IPS-15b (cell line): ENCODE measurements at regions not wholly inside any gene's neighbourhood (a gene's known extent, or its start where the extent isn't known, plus 50 kb on each side); places are given as distances from the start of the nearest gene placed in this dataset.

Experiments
- H3K27me3 ChIP-seq: one replicate; pipeline ENCODE4 v1.6.1; 2013; ENCODE audit warnings: low read length; ENCODE audit not compliant: control insufficient read depth, insufficient read depth
- H3K36me3 ChIP-seq: one replicate; pipeline ENCODE4 v1.6.1; 2013; ENCODE audit warnings: low read length; ENCODE audit not compliant: control insufficient read depth, insufficient read depth
- H3K4me1 ChIP-seq: one replicate; pipeline ENCODE4 v1.6.1; 2013; ENCODE audit warnings: mild to moderate bottlenecking, low read length; ENCODE audit not compliant: control insufficient read depth, insufficient read depth
- H3K4me3 ChIP-seq: one replicate; pipeline ENCODE4 v1.5.1; 2013; ENCODE audit warnings: low read depth, low read length
- H3K9ac ChIP-seq: one replicate; pipeline ENCODE4 v1.6.1; 2013; ENCODE audit warnings: low read depth, mild to moderate bottlenecking, low read length
- H3K9me3 ChIP-seq: one replicate; pipeline ENCODE4 v1.6.1; 2013; ENCODE audit warnings: mild to moderate bottlenecking, low read length; ENCODE audit not compliant: control insufficient read depth, insufficient read depth

- H3K4me1 ChIP-seq, result peaks cover 32% of the 10 kb centered on the region
These were observed 435.1 kb downstream of the EFNB2 start for GRCh38 chr13:106100171-106100919.

DNA sequence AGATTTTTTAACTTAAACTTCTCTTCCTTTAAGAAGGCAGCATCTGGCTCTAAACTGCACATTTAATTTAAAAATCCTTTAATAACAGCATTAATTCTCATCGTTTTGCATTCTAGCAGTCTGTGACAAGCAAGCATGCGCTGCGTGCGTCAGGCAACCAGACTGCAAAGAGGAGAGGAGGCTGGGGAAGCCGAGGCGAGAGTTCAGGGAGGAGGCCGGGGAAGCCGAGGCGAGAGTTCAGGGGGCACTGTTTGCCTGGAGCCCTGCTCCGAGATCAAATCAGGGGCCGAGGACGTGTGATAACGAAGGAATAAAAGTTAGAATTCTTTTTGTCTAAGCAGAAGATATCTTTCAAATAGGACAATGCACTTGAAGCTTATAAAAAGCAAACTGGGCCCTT is 435.7 kb downstream of the EFNB2 start:
- H3K4me3 ChIP-seq, result no peak overlapping the region
- no peak overlapping the region for H3K9ac ChIP-seq

More at GRCh38 chr13:106100171-106100919, 435.1 kb downstream of the EFNB2 start:
- no peak overlapping the region for H3K4me3 ChIP-seq
- H3K9me3 ChIP-seq, result no peaks in the 10 kb centered on the region
- H3K36me3 ChIP-seq, result no peaks in the 10 kb centered on the region
- no peaks in the 10 kb centered on the region for H3K27me3 ChIP-seq
- no peak overlapping the region for H3K9ac ChIP-seq

GRCh38 chr13:106098778-106099177 is 436.7 kb downstream of the EFNB2 start:
- H3K9me3 ChIP-seq, result no peaks in the 10 kb centered on the region
- H3K36me3 ChIP-seq, result no peaks in the 10 kb centered on the region
- no peak overlapping the region for H3K9ac ChIP-seq
- no peaks in the 10 kb centered on the region for H3K27me3 ChIP-seq
- no peak overlapping the region for H3K4me3 ChIP-seq
- peaks cover 32% of the 10 kb centered on the region for H3K4me1 ChIP-seq

More for the DNA sequence above, 435.7 kb downstream of the EFNB2 start:
- Histone ChIP-seq H3K9me3 (no peaks in the 10 kb centered on the region), H3K4me1 (peaks cover 32% of the 10 kb centered on the region), H3K27me3 (no peaks in the 10 kb centered on the region), H3K36me3 (no peaks in the 10 kb centered on the region)

- H3K9ac ChIP-seq, result no peak overlapping the region
- H3K9me3 ChIP-seq, result no peaks in the 10 kb centered on the region
- H3K4me1 ChIP-seq, result peaks cover 28% of the 10 kb centered on the region
- H3K4me3 ChIP-seq, result no peak overlapping the region
- H3K36me3 ChIP-seq, result no peaks in the 10 kb centered on the region
- no peaks in the 10 kb centered on the region for H3K27me3 ChIP-seq
These were observed 438.8 kb downstream of the EFNB2 start for GRCh38 chr13:106096661-106097092.

DNA sequence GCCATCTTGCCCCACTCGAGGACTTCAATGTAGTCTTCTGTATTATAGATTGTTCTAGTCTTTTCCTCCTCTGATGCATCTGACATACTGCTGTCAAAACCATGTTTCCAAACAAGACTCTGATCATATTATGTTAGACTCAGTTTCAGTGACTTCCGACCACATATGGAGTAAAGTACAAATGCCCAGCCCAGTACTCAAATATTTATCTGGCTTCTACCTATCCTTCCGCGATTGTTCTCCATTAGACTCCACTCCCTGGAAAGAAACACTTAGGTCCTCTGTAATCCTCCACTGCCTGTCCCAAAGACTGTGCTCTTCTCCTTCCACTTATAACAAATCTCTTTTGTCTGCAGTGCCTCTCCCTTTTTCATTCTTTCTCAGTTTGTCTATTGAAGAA is 439.5 kb downstream of the EFNB2 start:
- Histone ChIP-seq H3K36me3 (no peaks in the 10 kb centered on the region), H3K27me3 (no peaks in the 10 kb centered on the region), H3K9ac (no peak overlapping the region), H3K4me1 (peaks cover 22% of the 10 kb centered on the region), H3K4me3 (no peak overlapping the region), H3K9me3 (no peaks in the 10 kb centered on the region)

DNA sequence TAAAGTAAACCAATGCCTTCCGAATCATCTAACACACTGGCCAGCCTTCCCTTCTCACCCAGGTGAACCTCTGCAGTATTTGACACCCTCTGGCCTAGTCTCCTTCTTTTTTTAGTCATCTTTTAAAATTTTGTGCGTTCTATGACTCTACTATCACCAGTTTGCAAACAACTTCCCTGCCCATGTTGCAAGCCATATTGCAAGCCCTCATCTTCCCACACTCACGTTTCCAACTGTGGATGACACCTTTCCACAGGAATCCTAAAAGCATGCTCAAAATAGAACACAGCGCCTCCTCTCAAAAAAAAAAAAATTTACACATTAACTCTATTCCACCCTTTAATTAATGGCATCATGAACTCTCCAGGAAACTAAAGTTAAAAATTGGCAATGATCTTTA is 440.1 kb downstream of the EFNB2 start:
- H3K4me1 ChIP-seq, result peaks cover 22% of the 10 kb centered on the region
- H3K9ac ChIP-seq, result no peak overlapping the region
- no peaks in the 10 kb centered on the region for H3K36me3 ChIP-seq
- no peak overlapping the region for H3K4me3 ChIP-seq
- H3K27me3 ChIP-seq, result no peaks in the 10 kb centered on the region
- H3K9me3 ChIP-seq, result no peaks in the 10 kb centered on the region

GRCh38 chr13:106090001-106090400 is 445.5 kb downstream of the EFNB2 start:
- no peaks in the 10 kb centered on the region for H3K36me3 ChIP-seq
- H3K4me3 ChIP-seq, result no peak overlapping the region
- H3K9me3 ChIP-seq, result no peaks in the 10 kb centered on the region
- no peaks in the 10 kb centered on the region for H3K4me1 ChIP-seq
- no peaks in the 10 kb centered on the region for H3K27me3 ChIP-seq
- no peak overlapping the region for H3K9ac ChIP-seq

DNA sequence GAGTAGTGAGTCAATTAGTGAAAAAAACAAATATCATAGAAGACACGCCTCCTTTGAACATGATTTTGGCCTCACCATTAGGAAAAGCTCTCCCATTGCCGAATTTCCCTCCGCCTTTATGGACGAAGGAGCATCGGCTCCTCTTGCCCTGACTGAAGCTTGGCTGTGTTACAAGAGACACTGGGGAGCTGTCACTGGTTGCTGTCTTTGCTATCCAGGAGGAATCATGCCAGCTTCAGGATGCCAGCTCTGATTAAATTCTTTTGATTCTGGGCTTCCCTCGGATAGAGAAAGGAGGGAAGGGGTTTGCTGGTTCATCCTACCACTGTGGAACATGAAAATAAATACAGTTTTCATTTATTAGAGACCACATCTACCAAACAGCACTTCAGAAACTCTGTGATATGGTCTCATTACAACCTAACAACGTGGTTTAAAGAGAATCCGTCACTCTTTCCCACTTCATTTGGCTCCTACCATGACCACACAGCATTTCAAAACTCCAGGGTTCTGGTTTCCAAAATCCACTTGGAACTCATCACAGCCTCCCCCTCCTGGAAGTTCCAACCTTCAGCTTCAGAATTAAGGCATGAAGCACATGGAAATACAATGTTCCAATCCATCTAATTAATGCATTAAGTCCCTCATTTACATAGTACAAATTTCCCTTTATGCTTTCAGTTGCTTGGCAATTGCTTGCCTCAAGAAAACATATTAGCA is 446.0 kb downstream of the EFNB2 start:
- Histone ChIP-seq H3K9ac (no peak overlapping the region), H3K9me3 (no peaks in the 10 kb centered on the region), H3K27me3 (no peaks in the 10 kb centered on the region), H3K4me1 (no peaks in the 10 kb centered on the region), H3K36me3 (no peaks in the 10 kb centered on the region), H3K4me3 (no peak overlapping the region)

DNA sequence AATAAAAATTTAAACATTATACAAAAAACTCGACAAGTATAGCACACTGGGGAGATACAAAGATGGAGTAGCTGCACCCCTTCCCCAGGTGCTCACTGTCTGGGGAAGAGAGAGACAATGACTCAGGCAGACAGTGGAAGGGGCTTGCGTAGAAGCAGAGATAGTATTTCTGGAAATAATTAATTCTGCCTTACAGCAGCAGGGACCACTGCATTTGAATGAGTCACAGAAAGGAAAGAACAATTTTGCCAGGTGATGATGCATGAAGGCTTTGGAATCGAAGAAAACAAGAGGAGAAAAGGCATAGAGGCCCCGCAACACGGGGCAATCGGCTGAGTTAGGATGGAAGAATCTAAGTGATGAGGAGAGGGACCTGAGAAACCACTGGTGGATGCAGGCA is 447.4 kb downstream of the EFNB2 start:
- Histone ChIP-seq H3K27me3 (no peaks in the 10 kb centered on the region), H3K9me3 (no peaks in the 10 kb centered on the region), H3K4me1 (peaks cover 2% of the 10 kb centered on the region), H3K4me3 (no peak overlapping the region), H3K9ac (no peak overlapping the region), H3K36me3 (no peaks in the 10 kb centered on the region)

- Histone ChIP-seq H3K9ac (no peak overlapping the region), H3K4me3 (no peak overlapping the region), H3K36me3 (no peaks in the 10 kb centered on the region), H3K27me3 (no peaks in the 10 kb centered on the region), H3K9me3 (no peaks in the 10 kb centered on the region), H3K4me1 (peaks cover 2% of the 10 kb centered on the region)
These were observed 448.3 kb downstream of the EFNB2 start for GRCh38 chr13:106087201-106087600.

- Histone ChIP-seq H3K4me1 (peaks cover 2% of the 10 kb centered on the region), H3K9me3 (no peaks in the 10 kb centered on the region), H3K27me3 (no peaks in the 10 kb centered on the region), H3K4me3 (no peak overlapping the region), H3K36me3 (no peaks in the 10 kb centered on the region), H3K9ac (no peak overlapping the region)
These were observed 451.7 kb downstream of the EFNB2 start for GRCh38 chr13:106083620-106084350.
